Stimulated activated CD8-positive, alpha-beta memory T cell treated with anti-CD3 and anti-CD28 coated beads, Interleukin-12 subunit alpha, Interleukin-12 subunit beta, amount 100 ng/mL, for 24 hours (primary cell): ENCODE measurements at regions not wholly inside any gene's neighbourhood (a gene's known extent, or its start where the extent isn't known, plus 50 kb on each side); places are given as distances from the start of the nearest gene placed in this dataset.
"Not testable (repeated sequence)": the region's sequence is repeated elsewhere in the genome, so short reads cannot be mapped to it uniquely, and the experiment has no call there.

Experiments used
- DNase-seq: peaks from one replicate; pipeline ENCODE4 v3.0.0-alpha.2; 2020; ENCODE audit errors: extremely low read depth

GRCh38 chr2:16037808-16038457, 97.6 kb downstream of the MYCN start:
- no peak for DNase-seq

- no peak for DNase-seq
These were observed 96.6 kb downstream of the MYCN start for GRCh38 chr2:16036951-16037350.

GRCh38 chr2:16035747-16036745, 95.7 kb downstream of the MYCN start:
- DNase-seq = no peak

- no peak for DNase-seq
These were observed 94.8 kb downstream of the MYCN start for GRCh38 chr2:16034975-16035746.

GRCh38 chr2:16034151-16034974, 94.0 kb downstream of the MYCN start:
- no peak for DNase-seq

- DNase-seq = no peak
These were observed 92.6 kb downstream of the MYCN start for GRCh38 chr2:16033032-16033293.

GRCh38 chr2:16032282-16033031, 92.1 kb downstream of the MYCN start:
- DNase-seq = no peak

- no peak for DNase-seq
These were observed 91.5 kb downstream of the MYCN start for GRCh38 chr2:16031848-16032159.

GRCh38 chr2:16031058-16031847, 90.9 kb downstream of the MYCN start:
- DNase-seq = no peak

- no peak for DNase-seq
These were observed 90.1 kb downstream of the MYCN start for GRCh38 chr2:16030206-16031057.

- no peak for DNase-seq
These were observed 88.3 kb downstream of the MYCN start for GRCh38 chr2:16028644-16029043.

GRCh38 chr2:16026816-16027501, 86.6 kb downstream of the MYCN start:
- DNase-seq = no peak

GRCh38 chr2:16025876-16026640, 85.7 kb downstream of the MYCN start:
- DNase-seq = no peak

GRCh38 chr2:16025211-16025875, 85.0 kb downstream of the MYCN start:
- no peak for DNase-seq

GRCh38 chr2:16024628-16025027, 84.3 kb downstream of the MYCN start:
- DNase-seq = not testable (repeated sequence)

- no peak for DNase-seq
These were observed 83.4 kb downstream of the MYCN start for GRCh38 chr2:16023506-16024360.
